Mesenteric fat pad (tissue), 1 donor: ENCODE measurements at regions not wholly inside any gene's neighbourhood (a gene's known extent, or its start where the extent isn't known, plus 50 kb on each side); places are given as distances from the start of the nearest gene placed in this dataset.
A peak's percentile ranks its signal among the peaks of the same experiment; 100 is the strongest.

ENCODE experiments used
- DNase-seq: peaks from one replicate; pipeline ENCODE4 v3.0.0-alpha.2; 2020; ENCODE audit warnings: low spot score
- donor health status: DM: yes; HTN: yes; CAD: no.

GRCh38 chr10:123522702-123523312 is 143.3 kb upstream of the GPR26 start:
- no peak for DNase-seq

- no peak for DNase-seq
These were observed 142.3 kb upstream of the GPR26 start for GRCh38 chr10:123523833-123524232.

- no peak for DNase-seq
These were observed 139.6 kb upstream of the GPR26 start for GRCh38 chr10:123526356-123527064.

- DNase-seq = no peak
These were observed 139.0 kb upstream of the GPR26 start for GRCh38 chr10:123527151-123527550.

DNA sequence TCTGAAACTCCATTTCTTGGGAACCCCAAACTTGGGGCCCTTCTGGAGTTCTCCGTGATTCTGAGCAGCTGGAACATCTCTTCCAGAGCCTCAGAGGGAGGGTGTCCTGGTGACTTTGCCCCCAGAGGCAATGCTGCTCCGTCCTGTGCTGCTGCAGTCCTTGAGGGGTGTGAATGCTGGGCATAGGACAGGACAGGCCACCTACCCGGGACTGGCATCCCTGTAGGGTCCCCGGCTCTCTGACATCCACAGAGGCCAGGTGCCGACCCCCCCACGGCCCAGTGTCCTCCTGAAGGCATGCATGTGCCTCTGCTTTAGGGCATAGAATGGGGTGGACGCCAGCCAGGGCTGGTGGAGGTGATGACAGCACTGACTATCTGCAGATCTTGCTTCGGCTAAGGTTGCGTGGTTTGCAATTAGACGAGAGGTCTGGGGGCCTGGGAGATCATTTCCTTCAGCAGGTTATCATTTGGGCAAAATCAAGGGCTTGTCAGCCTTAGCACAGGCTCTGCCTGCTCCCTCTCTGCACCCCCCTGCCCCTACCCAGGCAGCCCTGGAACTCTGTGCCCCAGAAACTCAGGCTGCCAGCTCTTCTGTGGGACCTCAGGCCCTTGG is 136.9 kb upstream of the GPR26 start:
- DNase-seq = no peak

DNA sequence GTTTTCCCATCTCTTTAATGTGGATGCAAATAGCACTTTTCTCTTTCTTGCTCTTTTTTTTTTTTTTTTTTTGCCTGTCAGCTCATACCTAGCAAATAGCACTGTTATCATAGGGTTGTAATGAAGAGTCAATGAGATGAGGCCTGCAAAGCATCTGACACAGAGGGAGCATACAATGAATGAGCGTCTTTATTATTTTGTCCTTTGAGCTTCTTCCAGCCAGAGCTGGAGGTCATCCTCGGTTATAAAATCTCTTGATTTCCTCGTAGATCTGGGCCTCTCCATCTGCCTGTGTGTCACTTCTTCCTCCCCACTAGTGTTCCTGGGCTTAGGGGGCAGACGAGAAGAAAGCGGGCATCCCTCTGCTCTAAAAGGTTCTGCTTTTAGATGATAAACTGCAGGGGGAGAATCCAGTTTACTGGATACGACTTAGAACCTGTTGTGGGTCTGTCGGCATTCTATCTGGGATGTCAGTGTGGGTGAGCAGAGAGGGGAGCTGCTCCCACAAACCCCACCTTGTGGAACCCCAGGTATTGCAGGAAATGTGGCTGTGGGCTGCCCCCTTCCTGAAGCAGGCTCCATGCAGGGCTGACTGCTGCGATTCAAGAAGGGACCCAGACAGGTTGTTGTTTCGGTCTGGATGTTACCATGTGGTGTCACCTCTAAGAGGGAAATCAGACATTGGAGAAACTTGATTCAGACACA is 135.8 kb upstream of the GPR26 start:
- no peak for DNase-seq

DNA sequence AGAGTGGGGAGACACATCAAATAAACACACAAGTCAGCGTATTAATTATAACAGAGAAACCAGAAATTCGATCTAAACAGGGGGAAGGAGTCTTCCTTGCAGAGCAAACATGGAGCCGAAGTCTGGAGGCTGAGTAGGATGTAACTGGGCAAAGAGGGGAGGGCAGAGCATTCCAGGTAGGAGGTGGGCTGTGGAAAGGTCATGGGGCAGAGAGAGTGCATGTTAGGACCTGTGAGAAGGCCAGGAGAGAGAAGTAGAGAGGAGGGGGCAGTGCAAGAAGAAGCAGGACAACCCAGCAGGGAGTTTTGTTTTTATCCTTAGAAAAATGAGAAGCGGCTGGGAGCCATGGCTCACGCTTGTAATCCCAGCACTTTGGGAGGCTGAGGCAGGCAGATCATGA is 130.8 kb upstream of the GPR26 start:
- DNase-seq = no peak

DNA sequence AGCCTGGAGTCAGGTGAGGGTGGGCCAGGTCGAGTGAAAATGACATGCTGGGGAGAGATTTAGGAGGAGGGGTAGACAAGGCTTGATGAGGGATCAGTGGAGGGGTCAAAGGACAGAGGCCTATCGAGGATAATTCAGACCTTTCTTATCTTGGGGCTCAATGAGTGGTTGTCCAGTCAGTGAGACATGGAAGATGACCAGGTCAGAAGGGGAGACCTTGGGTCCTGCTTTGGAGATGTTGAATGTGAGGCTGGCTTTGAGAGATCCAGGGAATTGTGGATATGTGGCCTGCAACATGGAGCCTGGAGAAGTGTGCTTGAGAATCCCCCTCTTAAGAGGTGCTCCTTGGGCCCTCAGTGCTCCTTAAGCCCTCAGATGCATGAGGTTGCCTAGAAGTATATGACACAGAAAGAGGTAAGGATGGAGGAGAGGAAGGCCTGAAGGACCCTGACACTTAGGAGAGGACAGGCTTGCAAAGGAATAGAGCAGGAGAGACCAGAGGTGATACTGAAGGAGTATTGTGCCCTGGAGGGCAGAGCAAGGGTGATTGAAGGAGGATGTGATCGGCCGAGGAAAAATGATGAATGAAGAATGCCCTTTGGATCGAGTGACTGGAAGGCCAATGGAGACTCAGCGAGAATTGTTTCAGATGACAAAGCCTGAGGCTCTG is 129.8 kb upstream of the GPR26 start:
- DNase-seq = no peak

DNA sequence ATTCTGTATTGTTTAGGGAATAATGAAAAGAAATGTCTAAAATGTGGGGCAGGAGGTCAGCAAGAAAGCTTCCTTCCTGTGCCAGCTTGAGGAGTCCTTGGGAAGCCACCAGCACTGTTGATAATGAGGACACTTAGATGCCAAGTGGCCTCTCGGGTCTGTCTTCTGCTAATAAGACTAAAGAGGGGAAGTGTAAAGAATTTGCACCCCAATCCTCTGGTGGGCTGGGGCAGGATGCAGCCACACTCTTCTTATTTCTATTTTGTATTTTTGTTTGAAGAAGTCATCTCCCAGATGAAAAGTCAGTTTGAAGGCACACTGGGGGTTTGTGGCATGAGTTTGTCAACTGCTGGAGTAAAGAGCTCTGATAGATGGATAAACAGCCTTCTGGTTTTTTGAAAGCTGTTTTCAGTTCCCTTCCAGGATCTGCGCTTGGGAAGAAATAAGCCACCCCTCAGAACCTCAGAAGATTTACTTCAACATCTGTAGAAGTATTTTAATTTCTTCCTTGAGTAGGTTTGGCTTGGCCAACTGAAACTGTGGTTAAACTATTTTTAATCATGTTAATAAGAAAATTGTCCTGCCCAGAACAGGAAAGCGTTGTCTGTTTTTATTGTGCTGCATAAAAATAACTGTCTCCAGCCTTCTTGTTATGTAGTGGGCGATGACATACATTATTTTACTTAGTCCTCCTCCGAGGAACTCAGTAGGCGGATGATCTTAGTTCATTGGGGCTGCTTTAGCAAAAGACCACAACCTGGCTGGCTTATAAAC is 128.8 kb upstream of the GPR26 start:
- no peak for DNase-seq

DNA sequence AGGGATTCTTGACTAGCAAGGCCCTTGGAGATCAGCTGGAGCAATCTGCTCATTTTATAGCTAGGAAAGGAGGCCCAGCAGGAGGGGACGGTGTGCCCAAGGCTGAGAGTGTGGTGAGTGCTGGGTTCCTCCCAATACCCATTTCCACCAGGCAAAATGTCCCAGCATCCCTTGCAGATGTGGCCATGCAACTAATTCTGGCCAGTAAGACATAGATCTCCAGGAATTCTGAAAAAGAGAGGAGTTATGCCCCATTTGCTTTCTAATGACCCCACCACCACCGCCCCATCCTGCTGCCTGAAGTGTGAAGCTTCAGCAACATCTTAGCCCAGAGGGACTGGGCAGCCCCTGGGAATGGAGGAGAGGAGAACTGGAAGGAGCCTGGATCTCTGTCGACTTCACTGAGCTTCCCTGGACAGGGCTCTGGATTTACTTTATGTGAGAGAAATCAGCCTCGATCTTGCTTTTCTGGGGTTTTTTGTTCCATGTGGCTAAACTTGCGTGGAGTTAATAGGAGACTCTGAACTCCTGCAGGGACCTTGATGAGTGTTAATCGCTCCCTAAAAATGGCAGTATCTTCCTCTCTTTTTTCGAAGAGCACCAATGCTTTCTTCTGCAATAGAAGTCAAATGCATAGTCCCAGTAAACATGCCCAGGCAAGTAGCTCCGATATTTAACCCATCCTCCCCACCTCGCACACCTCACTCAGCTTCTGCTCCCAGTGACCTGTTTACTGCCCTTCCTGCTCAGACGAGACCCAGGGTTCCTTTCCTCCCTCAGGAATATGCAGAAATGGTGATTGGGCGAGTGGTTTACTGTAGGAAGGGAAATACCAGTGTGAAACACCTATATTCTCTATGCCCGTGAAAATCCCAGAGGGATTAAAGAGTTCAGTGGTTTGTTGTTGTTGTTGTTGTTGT is 127.5 kb upstream of the GPR26 start:
- no peak for DNase-seq

DNA sequence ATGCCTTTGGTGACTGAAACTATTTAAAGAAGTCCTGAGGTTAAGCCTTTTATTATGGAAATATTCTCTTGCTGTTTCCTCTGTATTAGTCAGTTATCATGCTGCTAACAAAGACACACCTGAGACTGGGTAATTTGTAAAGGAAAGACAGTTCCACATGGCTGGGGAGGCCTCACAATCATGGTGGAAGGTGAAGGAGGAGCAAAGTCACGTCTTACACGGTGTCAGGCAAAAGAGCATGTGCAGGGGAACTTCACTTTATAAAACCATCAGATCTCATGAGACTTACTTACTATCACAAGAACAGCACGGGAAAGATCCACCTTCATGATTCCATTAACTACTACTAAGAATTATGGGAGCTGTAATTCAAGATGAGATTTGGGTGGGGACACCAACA is 121.2 kb upstream of the GPR26 start:
- no peak for DNase-seq

DNA sequence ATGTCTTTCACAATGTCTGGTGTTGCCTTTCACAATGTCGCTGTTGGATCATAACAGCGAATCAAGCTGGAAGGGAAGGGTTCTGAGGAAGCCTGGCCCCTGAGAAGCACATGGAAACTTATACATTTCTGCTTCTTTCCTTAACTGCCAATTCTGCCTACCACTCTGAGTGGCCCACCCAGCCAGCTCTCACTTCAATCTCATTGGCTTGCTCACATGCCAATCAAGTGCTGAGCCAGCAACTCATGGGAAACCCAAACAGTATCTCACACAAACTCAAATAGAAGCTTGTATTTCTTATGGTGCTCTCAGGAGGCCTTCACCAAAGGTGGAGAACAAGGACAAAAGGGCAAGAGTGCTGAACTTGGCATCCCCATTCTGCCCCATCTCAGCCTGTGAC is 117.4 kb upstream of the GPR26 start:
- no peak for DNase-seq

DNA sequence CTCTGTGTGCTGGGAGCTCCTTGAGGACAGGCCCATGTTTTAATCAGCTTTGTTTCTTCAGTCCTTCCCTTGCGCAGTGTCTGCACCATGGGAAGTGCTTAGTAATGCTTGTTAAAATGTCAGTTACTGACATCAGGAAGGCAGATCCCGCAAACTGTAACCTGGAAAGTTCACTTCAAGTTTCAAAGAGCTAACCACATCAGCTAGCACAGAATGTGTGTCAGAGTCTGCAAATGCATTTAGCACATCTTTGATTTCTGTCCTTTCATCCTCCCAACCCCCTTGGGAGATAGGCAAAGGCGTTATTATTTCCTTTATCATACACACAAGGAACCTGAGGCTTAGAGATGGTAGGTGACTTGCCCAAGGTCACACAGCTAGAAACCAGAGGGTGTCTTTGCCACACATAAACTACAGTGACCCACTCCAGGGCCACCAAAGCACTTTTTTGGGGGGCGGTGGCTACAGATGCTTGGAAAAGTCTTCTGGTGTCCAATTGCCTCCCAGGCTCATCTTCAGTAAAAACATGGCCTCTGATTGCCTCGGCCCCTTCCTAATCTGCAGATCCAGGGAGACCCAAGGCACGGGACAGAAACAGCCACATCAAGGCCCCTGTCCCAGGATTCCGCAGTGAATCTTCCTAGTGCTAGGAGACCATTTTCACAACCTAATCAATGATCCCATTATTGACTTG is 116.2 kb upstream of the GPR26 start:
- DNase-seq = no peak

GRCh38 chr10:123550675-123551096 is 115.5 kb upstream of the GPR26 start:
- peak; percentile 81 for DNase-seq

- DNase-seq = peak; percentile 64
These were observed 114.9 kb upstream of the GPR26 start for GRCh38 chr10:123551259-123551658.

GRCh38 chr10:123552760-123553554 is 113.2 kb upstream of the GPR26 start:
- peak; percentile 62 for DNase-seq

GRCh38 chr10:123553810-123554430 is 112.2 kb upstream of the GPR26 start:
- DNase-seq = no peak

- no peak for DNase-seq
These were observed 111.5 kb upstream of the GPR26 start for GRCh38 chr10:123554656-123555055.
